ENCODE measurements at regions not wholly inside any gene's neighbourhood (a gene's known extent, or its start where the extent isn't known, plus 50 kb on each side); places are given as distances from the start of the nearest gene placed in this dataset.

- no peak overlapping the region for H3K4me3 ChIP-seq (ENCODE audit: low read length)
- no peak overlapping the region for H3K27ac ChIP-seq (ENCODE audit: low read length)
- no peaks in the 10 kb centered on the region for H3K9me2 ChIP-seq (ENCODE audit: insufficient read depth, low read length)
- no peaks in the 10 kb centered on the region for H3F3A ChIP-seq (ENCODE audit: insufficient read depth, low read length, poor library complexity, severe bottlenecking)
- H4K20me1 ChIP-seq (ENCODE audit: insufficient read depth), result no peaks in the 10 kb centered on the region
- no peaks in the 10 kb centered on the region for H3K27me3 ChIP-seq (ENCODE audit: insufficient read depth, low read depth, low read length)
- TF ChIP-seq MXI1 (conservative IDR thresholded peaks at IDR 0.05; ENCODE audit: poor library complexity, severe bottlenecking) (no peak), EP300 (conservative IDR thresholded peaks at IDR 0.05; ENCODE audit: poor library complexity, severe bottlenecking) (no peak), RAD21 (conservative IDR thresholded peaks at IDR 0.05) (no peak), POLR2AphosphoS5 (IDR thresholded peaks at IDR 0.05) (no peak), TAF1 (IDR thresholded peaks at IDR 0.05; ENCODE audit: low read depth) (no peak), EZH2 (IDR thresholded peaks at IDR 0.05; ENCODE audit: borderline replicate concordance, insufficient read depth, low read length, poor library complexity, severe bottlenecking) (no peak), SMC3 (conservative IDR thresholded peaks at IDR 0.05; ENCODE audit: poor library complexity) (no peak), REST (IDR thresholded peaks at IDR 0.05; ENCODE audit: borderline replicate concordance) (no peak)
- TF ChIP-seq, protein P1, sequence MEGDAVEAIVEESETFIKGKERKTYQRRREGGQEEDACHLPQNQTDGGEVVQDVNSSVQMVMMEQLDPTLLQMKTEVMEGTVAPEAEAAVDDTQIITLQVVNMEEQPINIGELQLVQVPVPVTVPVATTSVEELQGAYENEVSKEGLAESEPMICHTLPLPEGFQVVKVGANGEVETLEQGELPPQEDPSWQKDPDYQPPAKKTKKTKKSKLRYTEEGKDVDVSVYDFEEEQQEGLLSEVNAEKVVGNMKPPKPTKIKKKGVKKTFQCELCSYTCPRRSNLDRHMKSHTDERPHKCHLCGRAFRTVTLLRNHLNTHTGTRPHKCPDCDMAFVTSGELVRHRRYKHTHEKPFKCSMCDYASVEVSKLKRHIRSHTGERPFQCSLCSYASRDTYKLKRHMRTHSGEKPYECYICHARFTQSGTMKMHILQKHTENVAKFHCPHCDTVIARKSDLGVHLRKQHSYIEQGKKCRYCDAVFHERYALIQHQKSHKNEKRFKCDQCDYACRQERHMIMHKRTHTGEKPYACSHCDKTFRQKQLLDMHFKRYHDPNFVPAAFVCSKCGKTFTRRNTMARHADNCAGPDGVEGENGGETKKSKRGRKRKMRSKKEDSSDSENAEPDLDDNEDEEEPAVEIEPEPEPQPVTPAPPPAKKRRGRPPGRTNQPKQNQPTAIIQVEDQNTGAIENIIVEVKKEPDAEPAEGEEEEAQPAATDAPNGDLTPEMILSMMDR (IDR thresholded peaks at IDR 0.05; ENCODE audit: poor library complexity, severe bottlenecking), result no peak
- H3K9ac ChIP-seq (ENCODE audit: low read length), result no peak overlapping the region
- H3K4me2 ChIP-seq (ENCODE audit: low read length), result no peak overlapping the region
- no peaks in the 10 kb centered on the region for H3K36me3 ChIP-seq (ENCODE audit: insufficient read depth, low read length)
- no peaks in the 10 kb centered on the region for H3K79me2 ChIP-seq (replicated peaks; ENCODE audit: insufficient read depth, low read length)
- no peak overlapping the region for H2AFZ ChIP-seq (ENCODE audit: low read depth, low read length)
- H3K9me3 ChIP-seq (ENCODE audit: low read length), result no peaks in the 10 kb centered on the region
Measured at GRCh38 chr5:86918246-86918645, 300.5 kb downstream of the COX7C start.

GRCh38 chr5:86926033-86926432, 308.3 kb downstream of the COX7C start:
- H2AFZ ChIP-seq (ENCODE audit: low read depth, low read length), result no peak overlapping the region
- no peak overlapping the region for H3K27ac ChIP-seq (ENCODE audit: low read length)
- no peak overlapping the region for H3K4me2 ChIP-seq (ENCODE audit: low read length)
- H3F3A ChIP-seq (ENCODE audit: insufficient read depth, low read length, poor library complexity, severe bottlenecking), result no peaks in the 10 kb centered on the region
- H3K9me3 ChIP-seq (ENCODE audit: low read length), result no peaks in the 10 kb centered on the region
- H3K9me2 ChIP-seq (ENCODE audit: insufficient read depth, low read length), result no peaks in the 10 kb centered on the region
- H3K27me3 ChIP-seq (ENCODE audit: insufficient read depth, low read depth, low read length), result no peaks in the 10 kb centered on the region
- no peaks in the 10 kb centered on the region for H3K79me2 ChIP-seq (replicated peaks; ENCODE audit: insufficient read depth, low read length)
- H3K9ac ChIP-seq (ENCODE audit: low read length), result no peak overlapping the region
- TF ChIP-seq POLR2AphosphoS5 (IDR thresholded peaks at IDR 0.05) (no peak), TAF1 (IDR thresholded peaks at IDR 0.05; ENCODE audit: low read depth) (no peak), RAD21 (conservative IDR thresholded peaks at IDR 0.05) (no peak), EP300 (conservative IDR thresholded peaks at IDR 0.05; ENCODE audit: poor library complexity, severe bottlenecking) (no peak), SMC3 (conservative IDR thresholded peaks at IDR 0.05; ENCODE audit: poor library complexity) (no peak), EZH2 (IDR thresholded peaks at IDR 0.05; ENCODE audit: borderline replicate concordance, insufficient read depth, low read length, poor library complexity, severe bottlenecking) (no peak), MXI1 (conservative IDR thresholded peaks at IDR 0.05; ENCODE audit: poor library complexity, severe bottlenecking) (no peak), REST (IDR thresholded peaks at IDR 0.05; ENCODE audit: borderline replicate concordance) (no peak)
- TF ChIP-seq, protein P1 (IDR thresholded peaks at IDR 0.05; ENCODE audit: poor library complexity, severe bottlenecking), result no peak
- no peaks in the 10 kb centered on the region for H3K36me3 ChIP-seq (ENCODE audit: insufficient read depth, low read length)
- no peak overlapping the region for H3K4me3 ChIP-seq (ENCODE audit: low read length)
- no peaks in the 10 kb centered on the region for H4K20me1 ChIP-seq (ENCODE audit: insufficient read depth)

All from neural cell (in vitro differentiated cells).